HT-29 (cell line): ENCODE measurements at regions not wholly inside any gene's neighbourhood (a gene's known extent, or its start where the extent isn't known, plus 50 kb on each side); places are given as distances from the start of the nearest gene placed in this dataset.
A peak's percentile ranks its signal among the peaks of the same experiment; 100 is the strongest.
"Not testable (repeated sequence)": the region's sequence is repeated elsewhere in the genome, so short reads cannot be mapped to it uniquely, and the experiment has no call there.

Experiments used
- DNase-seq: peaks from one replicate; pipeline ENCODE4 v3.0.0-alpha.2; 2015; ENCODE audit warnings: low spot score

DNA sequence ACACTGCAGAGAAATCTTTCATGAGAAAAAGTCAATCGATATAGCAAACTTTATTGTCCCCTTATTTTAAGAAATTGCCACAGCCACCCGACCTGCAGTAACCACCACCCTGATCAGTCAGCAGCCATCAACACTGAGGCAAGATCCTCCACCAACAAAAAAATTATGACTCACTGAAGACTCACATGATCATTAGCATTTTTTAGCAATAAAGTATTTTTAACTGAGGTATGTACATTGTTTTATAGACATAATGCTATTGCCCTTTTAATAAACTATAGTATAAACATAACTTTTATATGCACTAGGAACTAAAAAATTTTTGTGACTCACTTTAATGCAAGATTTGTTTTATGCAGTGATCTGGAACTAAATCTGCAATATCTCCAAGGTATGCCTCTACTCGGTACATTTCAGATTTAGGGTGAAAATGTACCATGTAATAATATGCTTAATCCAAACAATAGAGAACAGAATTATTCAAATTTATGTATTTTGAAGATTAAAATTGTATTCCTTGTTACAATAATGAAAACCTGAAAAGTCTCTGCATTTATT is 79.2 kb upstream of the CEP126 start:
- DNase-seq = no peak

DNA sequence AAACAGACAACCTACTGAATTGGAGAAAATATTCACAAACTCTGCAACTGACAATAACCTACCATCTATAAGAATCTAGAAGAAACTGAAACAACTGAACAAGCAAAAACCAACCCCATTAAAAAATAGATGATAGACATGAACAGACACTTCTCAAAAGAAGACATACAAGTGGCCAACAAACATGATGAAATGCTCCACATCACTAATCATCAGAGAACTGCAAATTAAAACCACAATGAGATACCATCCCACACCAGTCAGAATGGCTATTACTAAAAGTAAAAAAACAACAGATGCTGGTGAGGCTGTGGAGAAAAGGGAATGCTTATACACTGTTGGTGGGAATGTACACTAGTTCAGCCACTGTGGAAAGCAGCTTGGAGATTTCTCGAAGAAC is 84.3 kb upstream of the CEP126 start:
- DNase-seq = not testable (repeated sequence)

- DNase-seq = no peak
These were observed 89.3 kb upstream of the CEP126 start for GRCh38 chr11:101825531-101825930.

- DNase-seq = no peak
These were observed 97.2 kb upstream of the CEP126 start for GRCh38 chr11:101817581-101817980.

- no peak for DNase-seq
These were observed 98.2 kb upstream of the CEP126 start for GRCh38 chr11:101816613-101817012.

GRCh38 chr11:101812546-101812945 is 102.3 kb upstream of the CEP126 start:
- DNase-seq = no peak

- DNase-seq = no peak
These were observed 104.3 kb upstream of the CEP126 start for GRCh38 chr11:101810546-101810945.

GRCh38 chr11:101807531-101807930 is 107.3 kb upstream of the CEP126 start:
- no peak for DNase-seq

DNA sequence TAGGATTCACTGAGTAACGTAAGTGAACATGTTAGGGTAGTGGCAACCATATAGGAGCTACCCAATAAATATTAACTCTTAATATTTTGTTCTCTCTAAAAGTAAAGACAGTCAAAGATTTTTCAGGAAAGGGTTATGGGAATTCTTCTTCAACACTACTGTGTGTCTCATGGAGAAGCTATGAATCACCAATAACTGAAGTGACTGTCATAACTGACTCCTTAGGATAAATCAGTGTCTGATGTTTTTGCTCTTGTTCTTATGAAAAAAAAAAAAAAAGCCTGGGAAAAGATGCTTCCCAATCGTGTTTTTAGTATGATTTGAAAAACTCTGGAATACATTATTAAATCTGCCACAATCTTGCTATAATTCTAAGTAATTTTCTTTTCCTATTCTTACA is 111.2 kb upstream of the CEP126 start:
- no peak for DNase-seq

DNA sequence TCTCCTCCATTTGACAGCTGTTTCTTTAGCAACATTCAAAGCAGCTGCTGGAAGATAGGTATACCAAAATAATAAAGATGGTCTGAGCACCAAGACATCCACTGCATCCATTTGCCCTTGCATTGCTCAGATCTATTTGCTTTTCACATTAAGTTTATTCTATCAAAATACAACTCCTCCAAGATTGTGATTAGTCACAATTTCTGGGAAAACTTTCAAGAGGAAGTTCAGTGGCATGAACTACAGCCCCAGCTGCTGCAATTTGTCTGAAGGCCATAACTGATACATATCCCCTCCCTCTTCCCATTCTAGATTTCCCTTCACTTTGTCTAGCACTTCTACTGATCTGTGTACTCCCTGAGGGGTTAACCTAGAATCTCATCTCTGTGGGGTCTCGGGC is 117.5 kb upstream of the CEP126 start:
- DNase-seq = no peak

DNA sequence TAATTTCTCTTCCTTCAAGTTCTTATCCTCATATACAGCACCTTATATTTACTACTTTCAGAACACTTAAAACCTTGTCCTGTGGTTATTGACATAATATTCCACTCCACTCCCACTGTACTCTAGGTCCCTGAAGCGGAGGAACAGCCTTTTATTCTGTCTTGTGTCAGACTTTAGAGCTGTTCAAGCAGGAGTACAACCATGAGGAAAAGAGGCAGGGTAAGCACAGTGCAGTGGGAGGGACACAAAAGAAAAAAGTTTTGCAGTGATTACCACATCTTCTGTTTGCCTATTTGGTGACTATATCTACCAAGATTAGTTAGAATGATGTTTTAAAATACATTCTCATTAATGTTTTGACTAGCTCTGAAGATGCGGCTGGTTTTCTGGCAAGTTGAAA is 122.0 kb upstream of the CEP126 start:
- DNase-seq = no peak

GRCh38 chr11:101786916-101787315 is 127.9 kb upstream of the CEP126 start:
- DNase-seq = no peak

DNA sequence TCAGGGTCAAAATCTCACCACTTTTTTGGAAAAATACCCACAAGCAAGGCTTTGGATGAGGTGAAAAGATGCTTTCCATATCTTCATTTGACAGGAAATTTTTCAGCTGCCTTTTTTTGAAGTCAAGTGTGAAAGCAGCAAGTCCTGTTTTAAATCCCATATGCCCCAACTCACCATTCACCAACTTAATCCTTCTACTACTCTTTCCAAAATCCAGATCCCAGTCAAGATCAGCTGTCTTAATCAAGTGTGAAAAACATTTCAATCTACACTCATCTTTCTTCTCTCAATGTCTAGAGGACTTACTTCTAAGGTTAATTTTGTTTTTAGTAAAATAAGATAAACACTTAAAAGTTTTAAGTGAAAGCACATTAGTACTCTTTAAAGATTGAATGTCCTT is 128.4 kb upstream of the CEP126 start:
- no peak for DNase-seq

GRCh38 chr11:101779167-101779566 is 135.6 kb upstream of the CEP126 start:
- DNase-seq = not testable (repeated sequence)

GRCh38 chr11:101777476-101777875 is 137.3 kb upstream of the CEP126 start:
- DNase-seq = no peak

- DNase-seq = no peak
These were observed 139.8 kb upstream of the CEP126 start for GRCh38 chr11:101775033-101775432.

GRCh38 chr11:101770648-101771047 is 144.2 kb upstream of the CEP126 start:
- no peak for DNase-seq

GRCh38 chr11:101765932-101766331 is 148.9 kb upstream of the CEP126 start:
- DNase-seq = no peak

GRCh38 chr11:101759771-101760450 is 154.9 kb upstream of the CEP126 start:
- peak; percentile 66 for DNase-seq

DNA sequence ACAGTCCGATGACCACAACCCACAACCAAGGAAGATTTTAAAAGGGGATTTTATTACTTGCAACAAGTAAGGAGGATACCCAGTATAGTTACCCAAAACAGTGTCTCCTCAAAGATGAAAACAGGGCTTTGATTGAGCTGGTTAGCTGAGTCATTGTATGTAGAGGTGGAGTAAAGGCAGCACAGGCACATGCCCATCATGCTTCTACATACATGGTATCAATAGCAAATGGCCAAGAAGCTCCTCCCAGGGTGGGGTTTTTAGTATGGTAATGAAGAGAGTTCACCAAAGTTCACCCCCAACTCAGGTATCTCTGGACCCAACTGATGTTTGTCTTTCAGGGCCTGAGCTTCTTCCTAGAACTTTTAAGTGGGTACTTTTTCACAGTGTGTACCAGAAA is 157.1 kb upstream of the CEP126 start:
- DNase-seq = no peak

GRCh38 chr11:101748572-101749344 is 165.0 kb upstream of the TRPC6 start:
- DNase-seq = no peak

DNA sequence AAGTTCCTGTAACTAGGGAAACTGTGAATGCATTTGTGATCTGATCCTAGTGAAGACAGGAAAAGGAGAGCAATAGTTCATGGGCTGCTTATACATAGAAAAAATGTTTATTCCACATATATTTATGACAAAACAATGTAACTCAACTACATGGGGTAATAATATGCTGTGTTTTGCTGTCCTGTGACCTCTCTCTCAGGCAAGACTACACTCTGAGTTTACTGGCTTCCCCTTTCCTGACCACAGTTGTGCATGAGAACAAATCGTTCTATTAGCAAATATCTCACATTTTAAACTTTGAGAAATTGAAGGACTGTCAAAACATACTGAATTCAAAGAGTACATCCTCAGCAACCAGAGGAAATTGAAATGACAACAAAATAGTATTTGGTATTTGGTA is 161.9 kb upstream of the TRPC6 start:
- no peak for DNase-seq

- DNase-seq = no peak
These were observed 160.0 kb upstream of the TRPC6 start for GRCh38 chr11:101743828-101744227.
